ENCODE measurements at regions not wholly inside any gene's neighbourhood (a gene's known extent, or its start where the extent isn't known, plus 50 kb on each side); places are given as distances from the start of the nearest gene placed in this dataset.

GRCh38 chr13:53357582-53357981 lies 329.0 kb downstream of the OLFM4 start:
- TF ChIP-seq POLR2AphosphoS5 (IDR thresholded peaks at IDR 0.05) = no peak
- no peak for TF ChIP-seq CTCF (IDR thresholded peaks at IDR 0.05)
- TF ChIP-seq POLR2A (IDR thresholded peaks at IDR 0.05) = no peak
- no peak for TF ChIP-seq EP300 (IDR thresholded peaks at IDR 0.05)
